Fibroblast of villous mesenchyme (primary cell): ENCODE measurements at regions not wholly inside any gene's neighbourhood (a gene's known extent, or its start where the extent isn't known, plus 50 kb on each side); places are given as distances from the start of the nearest gene placed in this dataset.
A peak's percentile ranks its signal among the peaks of the same experiment; 100 is the strongest.

Experiments
- DNase-seq: peaks from one replicate; pipeline ENCODE4 v3.0.0-alpha.2; 2010; ENCODE audit warnings: low read depth
- H3K4me3 ChIP-seq: 2 replicates; pipeline ENCODE4 v1.5.1; 2011; ENCODE audit warnings: low read depth, mild to moderate bottlenecking, low read length
- TF ChIP-seq, protein P1 (sequence below): IDR thresholded peaks from 2 replicates; pipeline ENCODE4 v1.5.1; 2012; ENCODE audit warnings: low read depth, mild to moderate bottlenecking, low read length; ENCODE audit not compliant: insufficient read depth

DNA sequence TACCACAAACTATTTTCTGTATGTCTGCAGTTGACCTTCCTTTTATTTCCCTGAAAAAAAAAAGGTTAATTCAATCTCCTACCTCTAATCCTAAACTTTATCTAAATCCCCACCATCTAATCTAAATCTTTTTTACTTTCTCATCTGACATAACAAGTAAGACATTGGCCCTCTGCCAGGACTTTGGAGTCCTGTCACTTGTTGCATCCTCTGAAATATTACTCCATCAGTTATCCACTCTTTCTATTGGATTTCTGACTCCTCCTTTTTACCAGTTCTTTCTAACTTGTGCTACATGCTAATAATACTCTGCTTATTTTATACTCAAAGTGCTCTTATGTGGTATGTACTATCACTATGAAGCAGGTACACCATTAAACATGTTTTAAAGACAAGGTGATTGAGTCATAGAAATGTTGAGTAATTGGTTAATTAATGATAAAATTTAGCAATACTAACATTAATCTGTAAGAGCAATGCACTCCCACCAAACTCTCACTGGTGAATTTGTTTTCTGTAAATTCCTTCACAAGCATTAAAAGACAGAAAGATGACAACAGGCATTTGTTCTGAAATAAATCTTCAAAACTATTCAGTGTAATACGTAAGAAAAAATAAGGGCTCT is 914.2 kb upstream of the RAG2 start:
- no peak for DNase-seq
- no peak overlapping the region for H3K4me3 ChIP-seq
- TF ChIP-seq, protein P1, sequence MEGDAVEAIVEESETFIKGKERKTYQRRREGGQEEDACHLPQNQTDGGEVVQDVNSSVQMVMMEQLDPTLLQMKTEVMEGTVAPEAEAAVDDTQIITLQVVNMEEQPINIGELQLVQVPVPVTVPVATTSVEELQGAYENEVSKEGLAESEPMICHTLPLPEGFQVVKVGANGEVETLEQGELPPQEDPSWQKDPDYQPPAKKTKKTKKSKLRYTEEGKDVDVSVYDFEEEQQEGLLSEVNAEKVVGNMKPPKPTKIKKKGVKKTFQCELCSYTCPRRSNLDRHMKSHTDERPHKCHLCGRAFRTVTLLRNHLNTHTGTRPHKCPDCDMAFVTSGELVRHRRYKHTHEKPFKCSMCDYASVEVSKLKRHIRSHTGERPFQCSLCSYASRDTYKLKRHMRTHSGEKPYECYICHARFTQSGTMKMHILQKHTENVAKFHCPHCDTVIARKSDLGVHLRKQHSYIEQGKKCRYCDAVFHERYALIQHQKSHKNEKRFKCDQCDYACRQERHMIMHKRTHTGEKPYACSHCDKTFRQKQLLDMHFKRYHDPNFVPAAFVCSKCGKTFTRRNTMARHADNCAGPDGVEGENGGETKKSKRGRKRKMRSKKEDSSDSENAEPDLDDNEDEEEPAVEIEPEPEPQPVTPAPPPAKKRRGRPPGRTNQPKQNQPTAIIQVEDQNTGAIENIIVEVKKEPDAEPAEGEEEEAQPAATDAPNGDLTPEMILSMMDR: no peak

DNA sequence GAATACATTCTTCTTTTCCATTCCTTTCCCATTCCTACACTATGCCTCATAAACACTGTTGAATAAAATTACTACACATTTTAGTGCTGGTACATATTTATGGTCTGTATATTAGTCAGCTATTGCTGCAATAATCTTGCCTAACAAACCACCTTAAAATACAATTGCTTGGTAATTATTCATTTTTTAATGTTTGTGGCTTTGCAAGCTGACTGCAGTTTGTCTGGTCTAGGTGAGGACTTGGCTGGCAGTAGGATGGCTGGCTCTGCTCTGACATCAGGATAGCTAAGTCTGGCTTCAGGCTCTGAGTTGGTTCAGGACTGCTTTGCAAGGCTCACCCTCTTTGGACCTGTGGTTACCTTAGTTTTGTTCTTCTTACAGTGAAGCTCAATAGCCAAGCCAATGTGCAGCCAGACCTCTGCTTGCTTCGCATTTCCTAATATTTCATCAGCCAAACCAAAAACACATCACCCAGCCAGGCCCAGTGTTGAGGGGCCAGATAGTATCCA is 913.4 kb upstream of the RAG2 start:
- TF ChIP-seq, protein P1: no peak
- DNase-seq: peak; percentile 78
- no peak overlapping the region for H3K4me3 ChIP-seq

DNA sequence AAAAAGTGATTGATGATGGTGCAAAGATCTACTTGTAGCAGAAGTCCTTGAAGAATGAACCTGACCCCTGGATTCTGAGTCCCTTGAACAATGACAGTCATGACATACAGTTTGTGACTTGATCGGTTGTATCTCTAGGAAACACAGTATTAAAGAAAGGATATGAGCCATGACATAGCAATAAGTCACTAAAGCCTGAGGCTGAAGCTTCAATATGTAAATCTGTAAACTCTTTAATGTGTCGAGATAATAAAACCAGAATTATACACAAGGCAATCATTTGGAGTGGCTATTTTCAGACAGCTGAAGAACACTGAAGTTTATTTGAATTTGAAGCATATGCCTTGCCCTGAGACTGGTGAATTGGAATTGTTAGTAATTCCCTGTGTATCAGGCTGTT is 911.5 kb upstream of the RAG2 start:
- H3K4me3 ChIP-seq: no peak overlapping the region
- no peak for DNase-seq
- TF ChIP-seq, protein P1: no peak

DNA sequence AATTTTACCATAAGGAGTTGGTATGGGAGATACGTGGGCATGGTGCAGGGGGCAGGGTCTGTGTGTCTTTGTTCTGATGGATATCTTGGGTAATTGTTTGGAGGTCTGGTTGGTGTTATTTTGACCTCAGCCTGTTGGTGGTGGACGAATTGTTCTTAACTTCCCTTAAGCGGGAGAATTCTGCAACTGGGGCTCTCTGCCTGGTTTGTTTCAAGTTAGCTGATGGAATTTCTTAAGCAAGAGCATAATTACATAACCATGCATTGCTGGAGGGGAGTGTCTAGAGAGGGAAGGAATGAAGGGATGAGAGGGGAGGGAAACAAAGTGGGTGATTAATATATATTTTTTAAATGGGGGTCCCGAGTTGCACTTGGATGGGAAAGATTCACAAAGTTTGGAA is 908.5 kb upstream of the RAG2 start:
- TF ChIP-seq, protein P1: no peak
- H3K4me3 ChIP-seq: no peak overlapping the region
- peak; percentile 58 for DNase-seq

DNA sequence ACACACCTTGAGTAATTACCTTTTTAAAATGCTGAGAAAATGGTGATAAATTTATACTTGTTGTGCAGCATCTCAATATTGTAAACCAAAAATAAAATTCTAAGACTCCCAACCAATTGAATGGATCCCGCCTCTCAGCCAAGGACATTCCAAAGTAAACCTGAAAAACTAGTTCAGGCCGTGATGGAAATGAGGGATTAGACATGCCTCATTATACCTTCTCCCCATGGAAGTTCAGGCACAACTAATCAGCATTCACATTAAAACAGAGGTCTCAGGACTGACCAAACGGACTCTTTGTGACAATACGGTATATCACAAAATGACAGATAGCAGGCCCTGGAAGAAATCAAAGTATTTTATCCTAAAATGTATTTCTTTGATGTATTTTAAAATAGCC is 907.4 kb upstream of the RAG2 start:
- no peak overlapping the region for H3K4me3 ChIP-seq
- DNase-seq: no peak
- TF ChIP-seq, protein P1: no peak

DNA sequence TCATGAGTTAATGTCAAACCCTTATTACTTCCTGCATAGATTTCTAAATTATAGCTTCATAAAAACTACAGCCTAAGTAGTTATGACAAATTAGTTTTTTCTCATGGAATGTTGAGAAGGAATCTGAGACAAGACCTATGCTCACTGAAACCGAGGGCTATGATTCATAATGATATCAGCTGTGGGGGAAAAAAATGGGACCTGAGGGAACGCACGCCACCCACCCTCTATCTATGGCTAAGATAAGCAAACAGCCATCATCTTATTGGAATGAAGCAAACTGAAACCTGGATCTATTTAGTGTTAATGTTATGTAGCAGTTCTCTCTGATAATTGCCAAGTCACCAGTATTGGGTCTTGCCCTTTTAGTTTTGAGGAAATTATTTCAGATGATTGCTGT is 906.9 kb upstream of the RAG2 start:
- peak; percentile 78 for DNase-seq
- H3K4me3 ChIP-seq: no peak overlapping the region
- TF ChIP-seq, protein P1: no peak
